Endothelial cell of umbilical vein (primary cell): ENCODE measurements at regions not wholly inside any gene's neighbourhood (a gene's known extent, or its start where the extent isn't known, plus 50 kb on each side); places are given as distances from the start of the nearest gene placed in this dataset.

ENCODE experiments used
- BruUV-seq: library from RNA; stranded (reverse); fragments of 400-500 nt; replicated peaks from 2 replicates; lab custom pipeline; 2021; lab: Mats Ljungman, UMichigan
- CTCF ChIA-PET: fragments of 300-600, 350-600 bp; sonication (Branson Sonifier 250); formaldehyde crosslinking; loops from one replicate; lab custom pipeline; 2021; ENCODE audit warnings: antibody characterized with exemption, inconsistent platforms; lab: Charles Lee
- POLR2A ChIA-PET: fragments of 300-600, 350-600 bp; sonication (Branson Sonifier 250); formaldehyde crosslinking; loops from one replicate; lab custom pipeline; 2021; ENCODE audit warnings: antibody characterized with exemption, inconsistent platforms; lab: Charles Lee
- DNase-seq: peaks from one replicate; pipeline ENCODE4 v3.0.0-alpha.2; 2011; ENCODE audit warnings: low read depth, low spot score
- FAIRE-seq: peaks from 2 replicates; lab custom pipeline; 2011; peaks lifted over from hg19 to GRCh38; lab: Jason Lieb, UNC
- H2AFZ ChIP-seq: 2 replicates; pipeline ENCODE4 v1.6.0; 2012; ENCODE audit warnings: low read depth, low read length, control low read depth, inconsistent platforms
- H3K27ac ChIP-seq: 2 replicates; pipeline ENCODE4 v1.5.1; 2011; ENCODE audit warnings: low read depth, mild to moderate bottlenecking, control low read depth, low read length, moderate library complexity; ENCODE audit not compliant: insufficient read depth
- H3K27me3 ChIP-seq, 2 experiments: 2 replicates each; pipeline versions ENCODE4 v1.6.0 to v1.6.1; 2011; ENCODE audit warnings: low read length in 2 of 2, mixed read lengths in 1 of 2; ENCODE audit not compliant: control insufficient read depth in 2 of 2, insufficient read depth in 2 of 2
- H3K36me3 ChIP-seq, 2 experiments: 2 replicates in 1 of 2; 3 replicates in 1 of 2; pipeline ENCODE4 v1.5.1; 2011; ENCODE audit warnings: low read length in 2 of 2, mild to moderate bottlenecking in 1 of 2, moderate library complexity in 1 of 2; ENCODE audit not compliant: control insufficient read depth in 2 of 2, insufficient read depth in 2 of 2; ENCODE audit errors: extremely low read depth in 1 of 2
- H3K4me1 ChIP-seq: 3 replicates; pipeline ENCODE4 v1.5.1; 2011; ENCODE audit warnings: mild to moderate bottlenecking, low read length; ENCODE audit not compliant: control insufficient read depth, insufficient read depth; ENCODE audit errors: extremely low read depth
- H3K4me2 ChIP-seq: 2 replicates; pipeline ENCODE4 v1.6.1; 2011; ENCODE audit warnings: low read length, control low read depth, mixed read lengths; ENCODE audit not compliant: insufficient read depth
- H3K4me3 ChIP-seq, 3 experiments: fragments of 200-600 bp in 1 of 3; sonication (generic), shearing (Covaris generic) in 1 of 3; replicated peaks in 1 of 3; 2 replicates each; pipeline ENCODE4 v1.5.1; 2011 to 2016; ENCODE audit warnings: control low read depth in 3 of 3, low read length in 3 of 3, mild to moderate bottlenecking in 2 of 3, inconsistent platforms in 1 of 3, low read depth in 1 of 3, moderate library complexity in 1 of 3; ENCODE audit not compliant: insufficient read depth in 1 of 3
- H3K79me2 ChIP-seq: 2 replicates; pipeline ENCODE4 v1.6.0; 2012; ENCODE audit warnings: low read length, inconsistent platforms; ENCODE audit not compliant: control insufficient read depth, insufficient read depth
- H3K9ac ChIP-seq: replicated peaks from 2 replicates; pipeline ENCODE3; 2011; ENCODE audit warnings: low read length, control low read depth; ENCODE audit not compliant: insufficient read depth; ENCODE audit errors: extremely low read depth
- H3K9me1 ChIP-seq: replicated peaks from 3 replicates; pipeline ENCODE4 v1.6.0; 2011; ENCODE audit warnings: mild to moderate bottlenecking, low read length; ENCODE audit not compliant: control insufficient read depth, insufficient read depth; ENCODE audit errors: extremely low read depth
- H3K9me3 ChIP-seq: replicated peaks from 2 replicates; pipeline ENCODE4 v1.5.1; 2012; ENCODE audit warnings: low read length, inconsistent platforms; ENCODE audit not compliant: control insufficient read depth, insufficient read depth
- H4K20me1 ChIP-seq: replicated peaks from 2 replicates; pipeline ENCODE3; 2011; ENCODE audit warnings: mild to moderate bottlenecking, low read length; ENCODE audit not compliant: control insufficient read depth, insufficient read depth; ENCODE audit errors: extremely low read depth
- EZH2 ChIP-seq: IDR thresholded peaks from 2 replicates; pipeline ENCODE4 v1.6.1; 2012; ENCODE audit warnings: borderline replicate concordance, low read depth, mild to moderate bottlenecking, moderate library complexity, low read length, inconsistent platforms; ENCODE audit not compliant: severe bottlenecking
- FOS ChIP-seq: IDR thresholded peaks from 2 replicates; pipeline ENCODE4 v1.6.1; 2011; ENCODE audit warnings: mild to moderate bottlenecking, low read length, moderate library complexity, borderline replicate concordance; ENCODE audit not compliant: insufficient read depth
- GATA2 ChIP-seq: IDR thresholded peaks from 2 replicates; pipeline ENCODE4 v1.7.0; 2011; ENCODE audit warnings: low read depth, mild to moderate bottlenecking, moderate library complexity, mixed read lengths, low read length; ENCODE audit not compliant: insufficient read length, insufficient read depth
- JUN ChIP-seq: IDR thresholded peaks from 2 replicates; pipeline ENCODE4 v1.6.1; 2011; ENCODE audit warnings: borderline replicate concordance, low read depth; ENCODE audit not compliant: insufficient read length, insufficient read depth
- MYC ChIP-seq: IDR thresholded peaks from one replicate; pipeline ENCODE4 v1.6.1; 2011; ENCODE audit warnings: mild to moderate bottlenecking, low read depth, low read length
- POLR2A ChIP-seq: IDR thresholded peaks from 2 replicates; pipeline ENCODE4 v1.6.1; 2012; ENCODE audit warnings: low read depth, mild to moderate bottlenecking, control low read depth, low read length
- POLR2AphosphoS5 ChIP-seq: IDR thresholded peaks from 2 replicates; pipeline ENCODE4 v1.6.1; 2012; ENCODE audit warnings: low read depth, mild to moderate bottlenecking, control low read depth, low read length, moderate library complexity; ENCODE audit not compliant: insufficient read depth
- dilution Hi-C: fragments of 300-500 bp; cut with MboI; formaldehyde crosslinking; loops from one replicate; pipeline ENCODE4 v1.15.0; 2019; ENCODE audit warnings: low sequenced_read_pairs; ENCODE audit not compliant: extremely low pct_ligation_motif_present
- intact Hi-C: fragments of 100-400 bp; cut with micrococcal nuclease; formaldehyde crosslinking; loops from one replicate; pipeline ENCODE4 v1.10.0; 2022
- TF ChIP-seq, protein P1 (sequence below), 2 donors: IDR thresholded peaks; 1 replicate in 1 of 2; 2 replicates in 1 of 2; pipeline ENCODE4 v1.5.1; 2011; ENCODE audit warnings: low read length in 2 of 2, mild to moderate bottlenecking in 2 of 2, moderate library complexity in 2 of 2, control low read depth in 1 of 2, inconsistent platforms in 1 of 2, low read depth in 1 of 2; ENCODE audit not compliant: insufficient read depth in 1 of 2; ENCODE audit errors: extremely low read depth in 1 of 2
- TF ChIP-seq, protein P2 (sequence below): IDR thresholded peaks from 2 replicates; pipeline ENCODE4 v1.6.1; 2011; ENCODE audit not compliant: insufficient read depth, insufficient read length

DNA sequence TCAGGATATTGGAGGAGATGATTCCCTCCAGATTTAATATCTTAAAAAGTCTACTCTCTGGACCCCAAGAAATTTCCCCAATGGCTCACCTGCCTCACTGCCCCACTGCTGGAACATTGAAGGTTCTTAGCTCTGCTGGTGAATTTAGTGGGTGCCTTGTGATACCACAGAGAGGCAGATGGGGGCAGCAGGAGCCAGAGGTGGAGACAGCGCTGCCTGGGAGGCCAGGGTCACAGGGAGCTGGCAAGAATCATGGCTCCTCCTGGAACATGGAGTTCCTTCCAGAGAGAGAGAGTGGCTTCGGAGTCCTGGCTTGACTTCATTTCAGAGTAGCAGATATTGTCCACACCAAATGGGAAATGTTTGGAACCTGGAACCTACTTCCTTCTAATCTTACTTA, 263.5 kb upstream of the CFAP20DC start:
- dilution Hi-C loops: no loop called here
- DNase-seq: no peak
- no peaks in the 10 kb centered on the region for H3K79me2 ChIP-seq
- H4K20me1 ChIP-seq: no peaks in the 10 kb centered on the region
- intact Hi-C loops: no loop called here
- H3K4me3 ChIP-seq: no peak overlapping the region
- no peaks in the 10 kb centered on the region for H3K36me3 ChIP-seq
- H3K27ac ChIP-seq: no peak overlapping the region
- H3K27me3 ChIP-seq: no peaks in the 10 kb centered on the region
- POLR2A ChIA-PET: no interaction called here
- H2AFZ ChIP-seq: no peak overlapping the region
- no peak for FAIRE-seq
- BruUV-seq: no TSS peak
- CTCF ChIA-PET: no interaction called here
- no peaks in the 10 kb centered on the region for H3K9me3 ChIP-seq
- H3K9ac ChIP-seq: no peak overlapping the region
- TF ChIP-seq GATA2 (no peak), POLR2AphosphoS5 (no peak), MYC (no peak)
- no peaks in the 10 kb centered on the region for H3K4me1 ChIP-seq
- no peak overlapping the region for H3K4me2 ChIP-seq
- H3K9me1 ChIP-seq: no peaks in the 10 kb centered on the region

DNA sequence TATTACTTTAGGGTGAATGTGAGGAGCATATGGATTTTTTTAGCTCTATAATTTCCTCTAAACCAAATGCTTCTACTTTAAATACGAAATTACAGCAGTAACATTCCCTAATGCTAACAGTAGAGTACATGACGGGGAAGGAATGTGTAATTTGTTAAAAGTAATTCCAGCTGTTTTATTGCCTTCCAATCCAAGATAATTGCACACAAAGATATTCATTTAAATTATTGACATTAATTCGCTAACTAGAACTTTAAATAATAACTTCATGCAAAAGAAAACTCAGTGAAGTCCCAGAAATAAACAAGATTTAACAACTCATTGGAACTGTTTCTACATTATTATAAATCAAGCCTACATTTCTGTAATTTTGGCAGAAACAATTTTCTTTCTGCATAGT, 261.4 kb upstream of the CFAP20DC start:
- Histone ChIP-seq H3K9me1 (no peaks in the 10 kb centered on the region), H3K9me3 (no peaks in the 10 kb centered on the region), H3K36me3 (no peaks in the 10 kb centered on the region), H3K27ac (no peak overlapping the region), H3K4me2 (no peak overlapping the region), H3K9ac (no peak overlapping the region), H2AFZ (no peak overlapping the region), H3K79me2 (no peaks in the 10 kb centered on the region), H3K4me1 (no peaks in the 10 kb centered on the region), H4K20me1 (no peaks in the 10 kb centered on the region), H3K4me3 (no peak overlapping the region), H3K27me3 (no peaks in the 10 kb centered on the region)
- BruUV-seq: no TSS peak
- intact Hi-C loops: no loop called here
- FAIRE-seq: no peak
- no peak for DNase-seq
- ChIA-PET POLR2A (no interaction called here), CTCF (no interaction called here)
- TF ChIP-seq EZH2: no peak
- no peak for TF ChIP-seq POLR2A
- no peak for TF ChIP-seq POLR2AphosphoS5
- no peak for TF ChIP-seq GATA2
- no peak for TF ChIP-seq FOS
- TF ChIP-seq, protein P1, sequence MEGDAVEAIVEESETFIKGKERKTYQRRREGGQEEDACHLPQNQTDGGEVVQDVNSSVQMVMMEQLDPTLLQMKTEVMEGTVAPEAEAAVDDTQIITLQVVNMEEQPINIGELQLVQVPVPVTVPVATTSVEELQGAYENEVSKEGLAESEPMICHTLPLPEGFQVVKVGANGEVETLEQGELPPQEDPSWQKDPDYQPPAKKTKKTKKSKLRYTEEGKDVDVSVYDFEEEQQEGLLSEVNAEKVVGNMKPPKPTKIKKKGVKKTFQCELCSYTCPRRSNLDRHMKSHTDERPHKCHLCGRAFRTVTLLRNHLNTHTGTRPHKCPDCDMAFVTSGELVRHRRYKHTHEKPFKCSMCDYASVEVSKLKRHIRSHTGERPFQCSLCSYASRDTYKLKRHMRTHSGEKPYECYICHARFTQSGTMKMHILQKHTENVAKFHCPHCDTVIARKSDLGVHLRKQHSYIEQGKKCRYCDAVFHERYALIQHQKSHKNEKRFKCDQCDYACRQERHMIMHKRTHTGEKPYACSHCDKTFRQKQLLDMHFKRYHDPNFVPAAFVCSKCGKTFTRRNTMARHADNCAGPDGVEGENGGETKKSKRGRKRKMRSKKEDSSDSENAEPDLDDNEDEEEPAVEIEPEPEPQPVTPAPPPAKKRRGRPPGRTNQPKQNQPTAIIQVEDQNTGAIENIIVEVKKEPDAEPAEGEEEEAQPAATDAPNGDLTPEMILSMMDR (IDR thresholded peaks at IDR 0.05; ENCODE audit: extremely low read depth in 1 of 2, insufficient read depth in 1 of 2, low read depth in 1 of 2, low read length in 2 of 2): no peak
- TF ChIP-seq JUN: no peak
- TF ChIP-seq MYC: no peak
- TF ChIP-seq, protein P2, sequence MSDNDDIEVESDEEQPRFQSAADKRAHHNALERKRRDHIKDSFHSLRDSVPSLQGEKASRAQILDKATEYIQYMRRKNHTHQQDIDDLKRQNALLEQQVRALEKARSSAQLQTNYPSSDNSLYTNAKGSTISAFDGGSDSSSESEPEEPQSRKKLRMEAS: no peak
- dilution Hi-C loops: no loop called here
